ENCODE measurements at regions not wholly inside any gene's neighbourhood (a gene's known extent, or its start where the extent isn't known, plus 50 kb on each side); places are given as distances from the start of the nearest gene placed in this dataset.

DNA sequence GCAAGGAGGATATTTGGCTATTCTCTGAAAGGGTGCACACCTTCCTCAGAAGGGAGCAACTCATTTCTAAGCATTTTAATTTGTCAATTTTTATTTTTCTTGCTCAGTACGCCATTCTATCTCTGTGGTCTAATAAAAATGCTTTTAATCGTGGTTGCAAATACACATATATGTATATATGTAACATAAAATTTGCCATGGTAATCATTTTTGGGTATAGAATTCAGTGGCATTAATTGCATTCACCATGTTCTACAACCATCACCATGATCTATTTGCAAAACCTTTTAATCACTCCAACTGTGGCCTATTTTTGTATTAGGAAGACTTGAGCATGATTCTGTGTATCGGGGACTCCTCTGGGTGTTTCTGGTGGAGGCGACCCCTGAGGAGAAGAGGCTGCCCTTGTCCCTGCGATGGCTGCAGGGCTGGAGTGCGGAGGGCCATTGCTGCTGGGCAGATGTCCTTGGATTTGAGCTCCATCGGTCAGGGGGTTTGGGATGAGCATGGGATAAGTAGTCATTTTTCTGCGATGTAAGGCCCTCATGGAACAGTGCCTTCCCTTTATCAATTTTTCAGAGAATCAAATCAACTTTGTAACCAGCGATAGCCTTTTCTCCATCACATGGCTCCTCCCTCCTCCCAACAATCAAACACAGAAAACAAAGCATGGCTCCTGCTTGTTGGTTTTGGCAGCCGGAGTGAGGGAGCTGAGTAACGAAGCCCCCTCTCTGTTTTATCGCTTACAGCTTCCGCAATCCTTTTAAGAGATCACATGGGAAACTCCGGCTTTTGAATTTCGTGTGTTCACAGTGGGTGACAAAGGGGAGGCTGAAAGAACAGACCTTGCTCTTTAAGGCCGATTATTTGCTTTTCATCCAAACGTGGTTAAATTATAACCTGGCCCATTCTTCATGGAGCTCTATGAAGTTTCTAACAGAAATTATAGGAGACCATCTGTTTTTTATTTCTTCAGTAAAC is 187.3 kb downstream of the TENT4A start:
- TF ChIP-seq, protein P1, sequence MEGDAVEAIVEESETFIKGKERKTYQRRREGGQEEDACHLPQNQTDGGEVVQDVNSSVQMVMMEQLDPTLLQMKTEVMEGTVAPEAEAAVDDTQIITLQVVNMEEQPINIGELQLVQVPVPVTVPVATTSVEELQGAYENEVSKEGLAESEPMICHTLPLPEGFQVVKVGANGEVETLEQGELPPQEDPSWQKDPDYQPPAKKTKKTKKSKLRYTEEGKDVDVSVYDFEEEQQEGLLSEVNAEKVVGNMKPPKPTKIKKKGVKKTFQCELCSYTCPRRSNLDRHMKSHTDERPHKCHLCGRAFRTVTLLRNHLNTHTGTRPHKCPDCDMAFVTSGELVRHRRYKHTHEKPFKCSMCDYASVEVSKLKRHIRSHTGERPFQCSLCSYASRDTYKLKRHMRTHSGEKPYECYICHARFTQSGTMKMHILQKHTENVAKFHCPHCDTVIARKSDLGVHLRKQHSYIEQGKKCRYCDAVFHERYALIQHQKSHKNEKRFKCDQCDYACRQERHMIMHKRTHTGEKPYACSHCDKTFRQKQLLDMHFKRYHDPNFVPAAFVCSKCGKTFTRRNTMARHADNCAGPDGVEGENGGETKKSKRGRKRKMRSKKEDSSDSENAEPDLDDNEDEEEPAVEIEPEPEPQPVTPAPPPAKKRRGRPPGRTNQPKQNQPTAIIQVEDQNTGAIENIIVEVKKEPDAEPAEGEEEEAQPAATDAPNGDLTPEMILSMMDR (IDR thresholded peaks at IDR 0.05): no peak
- TF ChIP-seq POLR2A (IDR thresholded peaks at IDR 0.05): no peak

Data from upper lobe of left lung (tissue), 4 donors.